SK-N-SH (cell line): ENCODE measurements at regions not wholly inside any gene's neighbourhood (a gene's known extent, or its start where the extent isn't known, plus 50 kb on each side); places are given as distances from the start of the nearest gene placed in this dataset.

Source experiments
- CTCF ChIA-PET: fragments of 300-600, 350-600 bp; formaldehyde crosslinking; extraction: SDS; loops from one replicate; lab custom pipeline; 2021; lab: Yijun Ruan, JAX
- POLR2A ChIA-PET: fragments of 350-600 bp; sonication (Branson Sonifier 250); formaldehyde crosslinking; extraction: SDS; loops from one replicate; lab custom pipeline; 2020; ENCODE audit warnings: antibody characterized with exemption, inconsistent platforms; lab: Yijun Ruan, JAX
- DNase-seq: peaks from one replicate; pipeline ENCODE4 v3.0.0; 2012
- H2AFZ ChIP-seq: fragments of 200-600 bp; sonication (generic); 2 replicates; pipeline ENCODE4 v1.8.1; 2016; ENCODE audit warnings: antibody characterized with exemption, mild to moderate bottlenecking, low read depth
- H3F3A ChIP-seq: fragments of 200-600 bp; sonication (generic); replicated peaks from 2 replicates; pipeline ENCODE3; 2016; ENCODE audit warnings: antibody characterized with exemption, mild to moderate bottlenecking; ENCODE audit not compliant: insufficient read depth
- H3K27ac ChIP-seq, 2 experiments: fragments of 200-500 bp in 1 of 2; fragments of 200-600 bp in 1 of 2; sonication (Bioruptor generic) in 1 of 2; sonication (generic), shearing (Covaris generic) in 1 of 2; 2 replicates each; pipeline versions ENCODE4 v1.5.1 to v1.6.1; 2014 to 2016; ENCODE audit warnings: low read depth in 2 of 2, inconsistent platforms in 1 of 2, low read length in 1 of 2, mild to moderate bottlenecking in 1 of 2, mixed read lengths in 1 of 2
- H3K27me3 ChIP-seq: fragments of 200-600 bp; sonication (generic), shearing (Covaris generic); 2 replicates; pipeline ENCODE4 v1.6.1; 2016; ENCODE audit warnings: mixed run types; ENCODE audit not compliant: insufficient read depth
- H3K36me3 ChIP-seq, 2 experiments: fragments of 200-500 bp in 1 of 2; fragments of 200-600 bp in 1 of 2; sonication (Bioruptor generic) in 1 of 2; sonication (generic) in 1 of 2; replicated peaks in 1 of 2; 2 replicates each; pipeline versions ENCODE3 to v1.5.1; 2014 to 2016; ENCODE audit warnings: low read length in 1 of 2, mild to moderate bottlenecking in 1 of 2; ENCODE audit not compliant: insufficient read depth in 2 of 2, control insufficient read depth in 1 of 2
- H3K4me1 ChIP-seq, 2 experiments: fragments of 200-500 bp in 1 of 2; fragments of 200-600 bp in 1 of 2; sonication (Bioruptor generic) in 1 of 2; sonication (generic), shearing (Covaris generic) in 1 of 2; 2 replicates each; pipeline versions ENCODE4 v1.5.1 to v1.6.1; 2014 to 2016; ENCODE audit warnings: low read depth in 1 of 2, low read length in 1 of 2, mixed run types in 1 of 2; ENCODE audit not compliant: insufficient read depth in 2 of 2, control insufficient read depth in 1 of 2
- H3K4me2 ChIP-seq: fragments of 200-600 bp; sonication (generic), shearing (Covaris generic); 2 replicates; pipeline ENCODE4 v1.6.1; 2017; ENCODE audit warnings: mixed run types
- H3K4me3 ChIP-seq, 2 experiments: fragments of 200-500 bp in 1 of 2; fragments of 200-600 bp in 1 of 2; sonication (Bioruptor generic) in 1 of 2; sonication (generic), shearing (Covaris generic) in 1 of 2; 2 replicates each; pipeline versions ENCODE4 v1.5.1 to v1.8.1; 2014 to 2016; ENCODE audit warnings: low read depth in 2 of 2, inconsistent platforms in 1 of 2, low read length in 1 of 2, mild to moderate bottlenecking in 1 of 2, mixed read lengths in 1 of 2, moderate library complexity in 1 of 2
- H3K79me2 ChIP-seq: fragments of 200-600 bp; sonication (generic); 2 replicates; pipeline ENCODE4 v1.8.1; 2017; ENCODE audit warnings: mild to moderate bottlenecking; ENCODE audit not compliant: insufficient read depth
- H3K9ac ChIP-seq: fragments of 200-600 bp; sonication (generic); 2 replicates; pipeline ENCODE4 v1.6.1; 2017; ENCODE audit warnings: mixed run types
- H3K9me2 ChIP-seq: fragments of 200-600 bp; sonication (generic); 2 replicates; pipeline ENCODE4 v1.6.1; 2017; ENCODE audit warnings: mixed run types
- H3K9me3 ChIP-seq: fragments of 200-600 bp; sonication (generic); 2 replicates; pipeline ENCODE4 v1.6.1; 2017; ENCODE audit warnings: mixed run types, mild to moderate bottlenecking, moderate library complexity
- H4K20me1 ChIP-seq: fragments of 200-600 bp; sonication (generic); 2 replicates; pipeline ENCODE4 v1.6.1; 2017; ENCODE audit warnings: mild to moderate bottlenecking, mixed run types; ENCODE audit not compliant: insufficient read depth
- CTCF ChIP-seq: fragments of 200-600 bp; sonication (generic); IDR thresholded peaks from 2 replicates; pipeline ENCODE4 v1.6.1; 2017; ENCODE audit warnings: antibody characterized with exemption, mild to moderate bottlenecking, moderate library complexity
- MAX ChIP-seq: IDR thresholded peaks from 2 replicates; pipeline ENCODE4 v1.4.0; 2012; ENCODE audit warnings: low read depth
- NRF1 ChIP-seq: IDR thresholded peaks from 2 replicates; pipeline ENCODE4 v1.6.1; 2012; ENCODE audit warnings: low read depth, mild to moderate bottlenecking, low read length
- RAD21 ChIP-seq: IDR thresholded peaks from 2 replicates; pipeline ENCODE4 v1.6.1; 2012; ENCODE audit warnings: mild to moderate bottlenecking, low read length
- RFX5 ChIP-seq: IDR thresholded peaks from 2 replicates; pipeline ENCODE4 v1.6.1; 2012; ENCODE audit warnings: mild to moderate bottlenecking, improper control_type of control experiment, low read length
- SMC3 ChIP-seq: IDR thresholded peaks from 2 replicates; pipeline ENCODE4 v1.6.1; 2012; ENCODE audit warnings: low read depth, low read length, improper control_type of control experiment
- TAF1 ChIP-seq: IDR thresholded peaks from 2 replicates; pipeline ENCODE4 v1.6.1; 2012; ENCODE audit warnings: low read depth, mild to moderate bottlenecking, low read length, moderate library complexity, borderline replicate concordance
- TEAD4 ChIP-seq: IDR thresholded peaks from 2 replicates; pipeline ENCODE4 v1.4.0; 2012; ENCODE audit warnings: mild to moderate bottlenecking, borderline replicate concordance; ENCODE audit not compliant: insufficient read depth
- WGBS: methylation state at CpG from one replicate; pipeline ENCODE4 v1.1.6; 2017; ENCODE audit warnings: low lambda C conversion rate; 5-methylcytosine and 5-hydroxymethylcytosine counted together

DNA sequence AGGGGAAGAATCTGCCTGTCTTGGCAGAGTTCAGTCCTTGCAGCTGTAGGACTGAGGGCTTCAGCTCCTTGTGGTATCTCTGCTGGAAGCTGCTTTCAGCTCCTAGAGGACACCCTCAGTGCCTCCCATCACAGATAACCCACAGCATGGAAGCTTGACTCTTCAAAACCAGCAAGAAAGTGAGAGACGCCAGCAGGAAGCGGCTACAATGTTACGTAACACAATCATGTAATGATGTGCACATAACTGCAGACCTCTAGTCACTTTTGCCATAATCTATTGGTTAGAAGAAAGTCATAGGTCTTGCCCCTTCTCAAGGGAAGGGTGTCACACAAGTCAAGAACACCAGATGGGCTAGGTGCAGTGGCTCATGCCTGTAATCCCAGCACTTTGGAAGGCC is 69.1 kb upstream of the AFF3 start:
- H3K4me1 ChIP-seq, result peaks cover 0 to 25% of the 10 kb centered on the region in 2 experiments; a peak in 2 of 4 replicates
- no peak for TF ChIP-seq MAX
- TF ChIP-seq RFX5, result no peak
- TF ChIP-seq CTCF, result no peak
- TF ChIP-seq TAF1, result no peak
- TF ChIP-seq TEAD4, result no peak
- TF ChIP-seq, all 33 proteins: peak for 0
- Histone ChIP-seq H3F3A (no peaks in the 10 kb centered on the region), H3K79me2 (no peaks in the 10 kb centered on the region), H3K27ac (no peak overlapping the region), H3K9ac (no peak overlapping the region), H3K9me2 (no peaks in the 10 kb centered on the region), H3K4me3 (no peak overlapping the region), H3K4me2 (no peak overlapping the region), H2AFZ (no peak overlapping the region), H3K9me3 (no peaks in the 10 kb centered on the region), H4K20me1 (no peaks in the 10 kb centered on the region), H3K36me3 (no peaks in the 10 kb centered on the region), H3K27me3 (no peaks in the 10 kb centered on the region)
- CTCF ChIA-PET, result interaction anchor here (1.2 to 2.0 kb wide), 3 partner anchors 19 to 652 kb away, joined by 3 to 5 read pairs (median 3); no protein-coding TSS in a partner anchor
- 86% methylated on average over 3 of the region's 3 CpGs for WGBS
- POLR2A ChIA-PET, result no interaction called here
- DNase-seq, result no peak

- no peaks in the 10 kb centered on the region for H3F3A ChIP-seq
- H3K4me2 ChIP-seq, result no peak overlapping the region
- no peaks in the 10 kb centered on the region for H3K9me3 ChIP-seq
- no peak overlapping the region for H3K9ac ChIP-seq
- H3K4me3 ChIP-seq, result no peak overlapping the region
- no peaks in the 10 kb centered on the region for H3K79me2 ChIP-seq
- no peaks in the 10 kb centered on the region for H3K36me3 ChIP-seq
- H3K9me2 ChIP-seq, result no peaks in the 10 kb centered on the region
- peak; percentile 38 for DNase-seq
- TF ChIP-seq SMC3 (peak; percentile 27; the same call in 1 of the 2 replicates), NRF1 (no peak), RAD21 (peak; percentile 72)
- H3K4me1 ChIP-seq, result peaks cover 0 to 47% of the 10 kb centered on the region in 2 experiments; a peak in 2 of 4 replicates
- peak overlapping the region in 1 of 2 experiments; percentile 78; a peak in 2 of 4 replicates for H3K27ac ChIP-seq
- WGBS, result 72% methylated on average over 13 of the region's 13 CpGs
- H3K27me3 ChIP-seq, result no peaks in the 10 kb centered on the region
- ChIA-PET CTCF (interaction anchor here (0.7 to 3.0 kb wide), 11 partner anchors 9 to 651 kb away, joined by 3 to 12 read pairs (median 4); no protein-coding TSS in a partner anchor), POLR2A (interaction anchor here (0.8 to 1.2 kb wide), 2 partner anchors 30 to 235 kb away, joined by 3 to 4 read pairs; no protein-coding TSS in a partner anchor)
- H2AFZ ChIP-seq, result no peak overlapping the region
- H4K20me1 ChIP-seq, result no peaks in the 10 kb centered on the region
Measured at GRCh38 chr2:100208141-100208770, 65.9 kb upstream of the AFF3 start.
